GM23338 (cell line): ENCODE measurements at regions not wholly inside any gene's neighbourhood (a gene's known extent, or its start where the extent isn't known, plus 50 kb on each side); places are given as distances from the start of the nearest gene placed in this dataset.
"Not testable (repeated sequence)": the region's sequence is repeated elsewhere in the genome, so short reads cannot be mapped to it uniquely, and the experiment has no call there.

Experiments used
- CREB1 ChIP-seq: fragments of 250-450 bp; sonication (Bioruptor Pico); IDR thresholded peaks from 2 replicates; pipeline ENCODE4 v1.5.0; 2020; ENCODE audit warnings: low read depth, mild to moderate bottlenecking, moderate library complexity
- EZH2 ChIP-seq: fragments of 200-600 bp; sonication (generic); IDR thresholded peaks from one replicate; pipeline ENCODE4 v1.8.0; 2017; ENCODE audit warnings: antibody characterized with exemption, mild to moderate bottlenecking, low read depth; ENCODE audit not compliant: unreplicated experiment
- EZH2phosphoT487 ChIP-seq: fragments of 200-600 bp; sonication (generic); IDR thresholded peaks from one replicate; pipeline ENCODE4 v1.8.1; 2018; ENCODE audit warnings: antibody characterized with exemption; ENCODE audit not compliant: unreplicated experiment
- JUNB ChIP-seq: IDR thresholded peaks from one replicate; pipeline ENCODE4 v1.6.1; 2016; ENCODE audit warnings: antibody characterized with exemption; ENCODE audit not compliant: unreplicated experiment
- POLR2AphosphoS5 ChIP-seq: IDR thresholded peaks from 2 replicates; pipeline ENCODE4 v1.6.1; 2016; ENCODE audit warnings: antibody characterized with exemption, low read depth
- REST ChIP-seq: IDR thresholded peaks from one replicate; pipeline ENCODE4 v1.6.1; 2018; ENCODE audit warnings: antibody characterized with exemption; ENCODE audit not compliant: unreplicated experiment
- ZNF331 ChIP-seq: fragments of 250-450 bp; sonication (Bioruptor Pico); IDR thresholded peaks from 2 replicates; pipeline ENCODE4 v1.5.0; 2020; ENCODE audit warnings: low read depth, mild to moderate bottlenecking, moderate library complexity
- ZNF462 ChIP-seq: fragments of 250-450 bp; sonication (Bioruptor Pico); IDR thresholded peaks from 2 replicates; pipeline ENCODE4 v1.5.0; 2020; ENCODE audit warnings: mild to moderate bottlenecking, moderate library complexity
- TF ChIP-seq, protein P1 (sequence below), 2 experiments: fragments of 200-600 bp in 1 of 2; sonication (generic) in 1 of 2; conservative IDR thresholded peaks; 2 replicates each; pipeline versions ENCODE4 v1.5.1 to v1.6.1; 2016 to 2017; ENCODE audit warnings: antibody characterized with exemption in 2 of 2, low read depth in 2 of 2, mild to moderate bottlenecking in 2 of 2, moderate library complexity in 1 of 2
- TF ChIP-seq, protein P2 (sequence below): IDR thresholded peaks from 2 replicates; pipeline ENCODE4 v1.6.1; 2016; ENCODE audit warnings: antibody characterized with exemption

DNA sequence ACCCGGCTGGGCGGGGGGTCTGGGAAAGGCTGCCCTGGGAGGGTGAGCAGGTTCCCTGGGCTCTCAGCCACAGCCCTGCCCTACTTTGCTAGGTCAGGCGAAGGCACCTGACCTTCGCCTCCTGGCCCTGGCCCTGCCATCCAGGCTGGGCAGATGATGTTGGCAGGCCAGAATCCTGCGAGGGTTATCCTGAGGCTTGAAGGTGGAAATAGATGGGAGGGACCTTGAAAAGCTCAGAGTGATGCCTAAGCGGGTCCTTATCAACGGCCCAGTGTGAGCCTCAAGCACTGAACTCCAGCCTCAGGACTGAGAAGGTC lies 191.3 kb downstream of the LAT start:
- TF ChIP-seq, protein P1, sequence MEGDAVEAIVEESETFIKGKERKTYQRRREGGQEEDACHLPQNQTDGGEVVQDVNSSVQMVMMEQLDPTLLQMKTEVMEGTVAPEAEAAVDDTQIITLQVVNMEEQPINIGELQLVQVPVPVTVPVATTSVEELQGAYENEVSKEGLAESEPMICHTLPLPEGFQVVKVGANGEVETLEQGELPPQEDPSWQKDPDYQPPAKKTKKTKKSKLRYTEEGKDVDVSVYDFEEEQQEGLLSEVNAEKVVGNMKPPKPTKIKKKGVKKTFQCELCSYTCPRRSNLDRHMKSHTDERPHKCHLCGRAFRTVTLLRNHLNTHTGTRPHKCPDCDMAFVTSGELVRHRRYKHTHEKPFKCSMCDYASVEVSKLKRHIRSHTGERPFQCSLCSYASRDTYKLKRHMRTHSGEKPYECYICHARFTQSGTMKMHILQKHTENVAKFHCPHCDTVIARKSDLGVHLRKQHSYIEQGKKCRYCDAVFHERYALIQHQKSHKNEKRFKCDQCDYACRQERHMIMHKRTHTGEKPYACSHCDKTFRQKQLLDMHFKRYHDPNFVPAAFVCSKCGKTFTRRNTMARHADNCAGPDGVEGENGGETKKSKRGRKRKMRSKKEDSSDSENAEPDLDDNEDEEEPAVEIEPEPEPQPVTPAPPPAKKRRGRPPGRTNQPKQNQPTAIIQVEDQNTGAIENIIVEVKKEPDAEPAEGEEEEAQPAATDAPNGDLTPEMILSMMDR (conservative IDR thresholded peaks at IDR 0.05; ENCODE audit: low read depth in 2 of 2), result not testable (repeated sequence)
- TF ChIP-seq, protein P2, sequence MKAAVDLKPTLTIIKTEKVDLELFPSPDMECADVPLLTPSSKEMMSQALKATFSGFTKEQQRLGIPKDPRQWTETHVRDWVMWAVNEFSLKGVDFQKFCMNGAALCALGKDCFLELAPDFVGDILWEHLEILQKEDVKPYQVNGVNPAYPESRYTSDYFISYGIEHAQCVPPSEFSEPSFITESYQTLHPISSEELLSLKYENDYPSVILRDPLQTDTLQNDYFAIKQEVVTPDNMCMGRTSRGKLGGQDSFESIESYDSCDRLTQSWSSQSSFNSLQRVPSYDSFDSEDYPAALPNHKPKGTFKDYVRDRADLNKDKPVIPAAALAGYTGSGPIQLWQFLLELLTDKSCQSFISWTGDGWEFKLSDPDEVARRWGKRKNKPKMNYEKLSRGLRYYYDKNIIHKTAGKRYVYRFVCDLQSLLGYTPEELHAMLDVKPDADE, result not testable (repeated sequence)
- not testable (repeated sequence) for TF ChIP-seq EZH2; ZNF462 (CRISPR knock-in tag); EZH2phosphoT487; POLR2AphosphoS5; REST; ZNF331 (CRISPR knock-in tag); CREB1 (CRISPR knock-in tag); JUNB
